ENCODE measurements at regions not wholly inside any gene's neighbourhood (a gene's known extent, or its start where the extent isn't known, plus 50 kb on each side); places are given as distances from the start of the nearest gene placed in this dataset.

- TF ChIP-seq, protein P1, sequence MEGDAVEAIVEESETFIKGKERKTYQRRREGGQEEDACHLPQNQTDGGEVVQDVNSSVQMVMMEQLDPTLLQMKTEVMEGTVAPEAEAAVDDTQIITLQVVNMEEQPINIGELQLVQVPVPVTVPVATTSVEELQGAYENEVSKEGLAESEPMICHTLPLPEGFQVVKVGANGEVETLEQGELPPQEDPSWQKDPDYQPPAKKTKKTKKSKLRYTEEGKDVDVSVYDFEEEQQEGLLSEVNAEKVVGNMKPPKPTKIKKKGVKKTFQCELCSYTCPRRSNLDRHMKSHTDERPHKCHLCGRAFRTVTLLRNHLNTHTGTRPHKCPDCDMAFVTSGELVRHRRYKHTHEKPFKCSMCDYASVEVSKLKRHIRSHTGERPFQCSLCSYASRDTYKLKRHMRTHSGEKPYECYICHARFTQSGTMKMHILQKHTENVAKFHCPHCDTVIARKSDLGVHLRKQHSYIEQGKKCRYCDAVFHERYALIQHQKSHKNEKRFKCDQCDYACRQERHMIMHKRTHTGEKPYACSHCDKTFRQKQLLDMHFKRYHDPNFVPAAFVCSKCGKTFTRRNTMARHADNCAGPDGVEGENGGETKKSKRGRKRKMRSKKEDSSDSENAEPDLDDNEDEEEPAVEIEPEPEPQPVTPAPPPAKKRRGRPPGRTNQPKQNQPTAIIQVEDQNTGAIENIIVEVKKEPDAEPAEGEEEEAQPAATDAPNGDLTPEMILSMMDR (conservative IDR thresholded peaks at IDR 0.05; ENCODE audit: low read length) = no peak
- TF ChIP-seq EZH2phosphoT487 (IDR thresholded peaks at IDR 0.05; ENCODE audit: borderline replicate concordance, low read depth, low read length) = no peak
These were observed 112.0 kb downstream of the DACT2 start for GRCh38 chr6:168207421-168208175.
